ENCODE measurements at regions not wholly inside any gene's neighbourhood (a gene's known extent, or its start where the extent isn't known, plus 50 kb on each side); places are given as distances from the start of the nearest gene placed in this dataset.

DNA sequence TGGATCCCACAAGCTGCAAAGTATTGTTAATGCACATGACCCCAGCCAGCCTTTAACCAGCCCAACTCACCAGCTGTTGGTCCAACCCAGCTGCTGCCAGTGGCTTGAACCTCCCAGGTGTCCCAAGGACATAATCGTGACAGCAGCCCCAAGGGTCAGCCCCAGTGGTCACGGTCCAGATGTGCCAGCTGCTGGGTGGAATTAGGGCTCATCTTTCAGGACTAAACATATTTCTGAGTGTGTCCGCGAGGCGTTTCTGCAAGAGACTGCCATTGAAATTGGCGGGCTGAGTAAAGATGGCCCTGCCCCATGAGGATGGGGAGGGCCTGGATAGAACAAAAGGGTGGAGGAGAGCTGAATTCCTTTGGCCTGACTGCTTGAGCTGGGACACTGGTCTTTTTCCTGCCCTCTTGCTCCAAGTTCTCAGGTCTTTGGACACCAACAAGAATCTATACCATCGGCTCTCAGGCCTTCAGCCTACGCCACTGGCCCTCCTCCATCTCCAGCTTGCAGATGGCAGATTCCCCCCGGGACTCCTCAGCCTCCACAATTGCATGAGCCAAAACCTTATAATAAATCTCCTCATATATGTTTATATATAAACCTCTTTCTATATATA, 240.2 kb downstream of the MN1 start:
- TF ChIP-seq, protein P1, sequence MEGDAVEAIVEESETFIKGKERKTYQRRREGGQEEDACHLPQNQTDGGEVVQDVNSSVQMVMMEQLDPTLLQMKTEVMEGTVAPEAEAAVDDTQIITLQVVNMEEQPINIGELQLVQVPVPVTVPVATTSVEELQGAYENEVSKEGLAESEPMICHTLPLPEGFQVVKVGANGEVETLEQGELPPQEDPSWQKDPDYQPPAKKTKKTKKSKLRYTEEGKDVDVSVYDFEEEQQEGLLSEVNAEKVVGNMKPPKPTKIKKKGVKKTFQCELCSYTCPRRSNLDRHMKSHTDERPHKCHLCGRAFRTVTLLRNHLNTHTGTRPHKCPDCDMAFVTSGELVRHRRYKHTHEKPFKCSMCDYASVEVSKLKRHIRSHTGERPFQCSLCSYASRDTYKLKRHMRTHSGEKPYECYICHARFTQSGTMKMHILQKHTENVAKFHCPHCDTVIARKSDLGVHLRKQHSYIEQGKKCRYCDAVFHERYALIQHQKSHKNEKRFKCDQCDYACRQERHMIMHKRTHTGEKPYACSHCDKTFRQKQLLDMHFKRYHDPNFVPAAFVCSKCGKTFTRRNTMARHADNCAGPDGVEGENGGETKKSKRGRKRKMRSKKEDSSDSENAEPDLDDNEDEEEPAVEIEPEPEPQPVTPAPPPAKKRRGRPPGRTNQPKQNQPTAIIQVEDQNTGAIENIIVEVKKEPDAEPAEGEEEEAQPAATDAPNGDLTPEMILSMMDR (conservative IDR thresholded peaks at IDR 0.05; ENCODE audit: low read depth, low read length): no peak
- TF ChIP-seq EZH2 (IDR thresholded peaks at IDR 0.05; ENCODE audit: borderline replicate concordance, low read depth, low read length, poor library complexity, severe bottlenecking): no peak

Measured in A673 (cell line).